ENCODE measurements at regions not wholly inside any gene's neighbourhood (a gene's known extent, or its start where the extent isn't known, plus 50 kb on each side); places are given as distances from the start of the nearest gene placed in this dataset.

GRCh38 chr18:78816114-78816513 lies 163.5 kb upstream of the SALL3 start (continued):
- TF ChIP-seq ZNF8 (CRISPR knock-in tag; IDR thresholded peaks at IDR 0.05): no peak

GRCh38 chr18:78816916-78817315 lies 162.7 kb upstream of the SALL3 start:
- no peak for TF ChIP-seq PATZ1 (CRISPR knock-in tag; IDR thresholded peaks at IDR 0.05; ENCODE audit: borderline replicate concordance)
- TF ChIP-seq GLIS3 (CRISPR knock-in tag; IDR thresholded peaks at IDR 0.05): no peak
- no peak for TF ChIP-seq ZFP30 (CRISPR knock-in tag; IDR thresholded peaks at IDR 0.05)
- no peak for TF ChIP-seq BACH2 (CRISPR knock-in tag; IDR thresholded peaks at IDR 0.05; ENCODE audit: borderline replicate concordance)
- TF ChIP-seq CSDC2 (CRISPR knock-in tag; IDR thresholded peaks at IDR 0.05): no peak
- no peak for TF ChIP-seq ZNF565 (CRISPR knock-in tag; conservative IDR thresholded peaks at IDR 0.05; ENCODE audit: low read depth)
- no peak for ATAC-seq

GRCh38 chr18:78818495-78818894 lies 161.1 kb upstream of the SALL3 start:
- TF ChIP-seq PPARA (CRISPR knock-in tag; IDR thresholded peaks at IDR 0.05; ENCODE audit: borderline replicate concordance): no peak
- TF ChIP-seq ARNTL (CRISPR knock-in tag; IDR thresholded peaks at IDR 0.05; ENCODE audit: borderline replicate concordance, low read depth): no peak
- no peak for TF ChIP-seq ZFP3 (CRISPR knock-in tag; IDR thresholded peaks at IDR 0.05)
- TF ChIP-seq TSHZ2 (CRISPR knock-in tag; IDR thresholded peaks at IDR 0.05): no peak
- no peak for TF ChIP-seq POU6F1 (CRISPR knock-in tag; IDR thresholded peaks at IDR 0.05; ENCODE audit: borderline replicate concordance, low read depth)
- no peak for TF ChIP-seq BACH2 (CRISPR knock-in tag; IDR thresholded peaks at IDR 0.05; ENCODE audit: borderline replicate concordance)
- TF ChIP-seq ESRRG (CRISPR knock-in tag; IDR thresholded peaks at IDR 0.05): no peak
- TF ChIP-seq TCF4 (CRISPR knock-in tag; IDR thresholded peaks at IDR 0.05; ENCODE audit: borderline replicate concordance): no peak
- no peak for TF ChIP-seq ISL1 (CRISPR knock-in tag; IDR thresholded peaks at IDR 0.05)
- no peak for TF ChIP-seq GLIS3 (CRISPR knock-in tag; IDR thresholded peaks at IDR 0.05)
- no peak for TF ChIP-seq CSDC2 (CRISPR knock-in tag; IDR thresholded peaks at IDR 0.05)
- no peak for TF ChIP-seq RARB (CRISPR knock-in tag; IDR thresholded peaks at IDR 0.05)
- ATAC-seq: no peak

- ATAC-seq: no peak
- no peak for TF ChIP-seq SNAI2 (CRISPR knock-in tag; IDR thresholded peaks at IDR 0.05)
- no peak for TF ChIP-seq RARB (CRISPR knock-in tag; IDR thresholded peaks at IDR 0.05)
- no peak for TF ChIP-seq TSHZ2 (CRISPR knock-in tag; IDR thresholded peaks at IDR 0.05)
- TF ChIP-seq ZNF8 (CRISPR knock-in tag; IDR thresholded peaks at IDR 0.05): no peak
- no peak for TF ChIP-seq CSDC2 (CRISPR knock-in tag; IDR thresholded peaks at IDR 0.05)
- no peak for TF ChIP-seq PPARA (CRISPR knock-in tag; IDR thresholded peaks at IDR 0.05; ENCODE audit: borderline replicate concordance)
- TF ChIP-seq ZC3H10 (CRISPR knock-in tag; IDR thresholded peaks at IDR 0.05): no peak
- TF ChIP-seq OSR1 (CRISPR knock-in tag; IDR thresholded peaks at IDR 0.05): no peak
- TF ChIP-seq ZFP30 (CRISPR knock-in tag; IDR thresholded peaks at IDR 0.05): no peak
- no peak for TF ChIP-seq BACH2 (CRISPR knock-in tag; IDR thresholded peaks at IDR 0.05; ENCODE audit: borderline replicate concordance)
- no peak for TF ChIP-seq POU6F1 (CRISPR knock-in tag; IDR thresholded peaks at IDR 0.05; ENCODE audit: borderline replicate concordance, low read depth)
Observed at GRCh38 chr18:78818961-78819360, 160.7 kb upstream of the SALL3 start.
